ENCODE measurements at regions not wholly inside any gene's neighbourhood (a gene's known extent, or its start where the extent isn't known, plus 50 kb on each side); places are given as distances from the start of the nearest gene placed in this dataset.

DNA sequence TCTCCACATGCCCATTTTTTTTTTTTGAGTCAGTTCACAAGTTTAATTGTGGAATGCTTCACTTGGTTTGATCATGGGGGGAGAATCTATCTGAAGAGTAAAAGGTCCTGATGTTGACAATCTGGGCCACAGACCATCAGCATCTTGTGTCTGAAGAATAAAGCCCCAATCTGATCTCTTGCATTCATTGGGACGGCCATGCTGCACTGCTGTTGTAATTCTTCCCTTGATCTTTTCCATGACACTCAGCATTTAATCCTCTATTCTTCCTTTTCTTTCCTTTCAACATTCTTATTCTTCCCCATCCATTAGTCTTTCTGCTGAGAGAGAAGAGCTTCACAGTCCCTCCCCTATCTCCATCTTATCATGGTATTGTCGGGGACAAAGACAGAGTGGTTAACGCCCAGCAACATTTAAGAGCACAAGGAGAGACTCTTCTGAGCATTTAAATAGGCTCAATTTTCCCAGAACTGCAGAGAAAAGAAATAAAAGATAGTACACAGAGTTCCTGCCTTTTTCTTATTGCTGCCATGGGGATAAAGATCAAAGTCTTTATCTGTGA lies 1157.3 kb downstream of the SORCS3 start:
- TF ChIP-seq, protein P1, sequence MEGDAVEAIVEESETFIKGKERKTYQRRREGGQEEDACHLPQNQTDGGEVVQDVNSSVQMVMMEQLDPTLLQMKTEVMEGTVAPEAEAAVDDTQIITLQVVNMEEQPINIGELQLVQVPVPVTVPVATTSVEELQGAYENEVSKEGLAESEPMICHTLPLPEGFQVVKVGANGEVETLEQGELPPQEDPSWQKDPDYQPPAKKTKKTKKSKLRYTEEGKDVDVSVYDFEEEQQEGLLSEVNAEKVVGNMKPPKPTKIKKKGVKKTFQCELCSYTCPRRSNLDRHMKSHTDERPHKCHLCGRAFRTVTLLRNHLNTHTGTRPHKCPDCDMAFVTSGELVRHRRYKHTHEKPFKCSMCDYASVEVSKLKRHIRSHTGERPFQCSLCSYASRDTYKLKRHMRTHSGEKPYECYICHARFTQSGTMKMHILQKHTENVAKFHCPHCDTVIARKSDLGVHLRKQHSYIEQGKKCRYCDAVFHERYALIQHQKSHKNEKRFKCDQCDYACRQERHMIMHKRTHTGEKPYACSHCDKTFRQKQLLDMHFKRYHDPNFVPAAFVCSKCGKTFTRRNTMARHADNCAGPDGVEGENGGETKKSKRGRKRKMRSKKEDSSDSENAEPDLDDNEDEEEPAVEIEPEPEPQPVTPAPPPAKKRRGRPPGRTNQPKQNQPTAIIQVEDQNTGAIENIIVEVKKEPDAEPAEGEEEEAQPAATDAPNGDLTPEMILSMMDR (IDR thresholded peaks at IDR 0.05), result no peak
- TF ChIP-seq POLR2AphosphoS5 (IDR thresholded peaks at IDR 0.05), result no peak
- TF ChIP-seq POLR2A (IDR thresholded peaks at IDR 0.05), result no peak
- no peak for TF ChIP-seq EP300 (IDR thresholded peaks at IDR 0.05)

Data from suprapubic skin (tissue), 4 donors.